ENCODE measurements at regions not wholly inside any gene's neighbourhood (a gene's known extent, or its start where the extent isn't known, plus 50 kb on each side); places are given as distances from the start of the nearest gene placed in this dataset.

GRCh38 chr9:134230092-134230941 is 66.0 kb upstream of the RNU6ATAC start:
- Histone ChIP-seq H3K36me3 (ENCODE audit: control insufficient read depth in 2 of 2, extremely low read depth in 1 of 2, insufficient read depth in 2 of 2, low read length in 2 of 2) (no peaks in the 10 kb centered on the region), H3K4me2 (ENCODE audit: insufficient read depth, low read length) (no peak overlapping the region), H2AFZ (ENCODE audit: low read depth, low read length) (no peak overlapping the region), H3K27me3 (ENCODE audit: control insufficient read depth in 2 of 2, insufficient read depth in 2 of 2, low read length in 2 of 2) (peaks cover 0 to 3% of the 10 kb centered on the region in 2 experiments), H3K4me1 (ENCODE audit: control insufficient read depth, extremely low read depth, insufficient read depth, low read length) (no peaks in the 10 kb centered on the region), H3K9me1 (replicated peaks; ENCODE audit: control insufficient read depth, extremely low read depth, insufficient read depth, low read length) (no peaks in the 10 kb centered on the region), H3K9me3 (replicated peaks; ENCODE audit: control insufficient read depth, insufficient read depth, low read length) (no peaks in the 10 kb centered on the region), H3K79me2 (ENCODE audit: control insufficient read depth, insufficient read depth, low read length) (no peaks in the 10 kb centered on the region), H3K27ac (ENCODE audit: insufficient read depth, low read depth, low read length) (no peak overlapping the region), H4K20me1 (replicated peaks; ENCODE audit: control insufficient read depth, extremely low read depth, insufficient read depth, low read length) (no peaks in the 10 kb centered on the region), H3K4me3 (replicated peaks in 1 of 3; ENCODE audit: insufficient read depth in 1 of 3, low read depth in 1 of 3, low read length in 3 of 3) (no peak overlapping the region), H3K9ac (replicated peaks; ENCODE audit: extremely low read depth, insufficient read depth, low read length) (no peak overlapping the region)
- dilution Hi-C loops (cut with MboI; ENCODE audit: extremely low pct_ligation_motif_present, low sequenced_read_pairs) (no loop called here), intact Hi-C loops (cut with micrococcal nuclease) (no loop called here)
- BruUV-seq (replicated peaks): no TSS peak
- ChIA-PET CTCF (interaction anchor here (1.0 kb wide), 1 partner anchor 60 kb away, joined by 3 read pairs; no protein-coding TSS in a partner anchor), POLR2A (no interaction called here)
- DNase-seq (ENCODE audit: low read depth, low spot score) (no peak), FAIRE-seq (no peak)
- TF ChIP-seq FOS (IDR thresholded peaks at IDR 0.05; ENCODE audit: borderline replicate concordance, insufficient read depth, low read length) (no peak), MAX (IDR thresholded peaks at IDR 0.05; ENCODE audit: insufficient read depth, insufficient read length) (no peak)

GRCh38 chr9:134230942-134231325 is 66.6 kb upstream of the RNU6ATAC start:
- Histone ChIP-seq H3K9me1 (replicated peaks; ENCODE audit: control insufficient read depth, extremely low read depth, insufficient read depth, low read length) (no peaks in the 10 kb centered on the region), H3K27me3 (ENCODE audit: control insufficient read depth in 2 of 2, insufficient read depth in 2 of 2, low read length in 2 of 2) (no peaks in the 10 kb centered on the region), H3K4me2 (ENCODE audit: insufficient read depth, low read length) (no peak overlapping the region), H3K9me3 (replicated peaks; ENCODE audit: control insufficient read depth, insufficient read depth, low read length) (no peaks in the 10 kb centered on the region), H3K79me2 (ENCODE audit: control insufficient read depth, insufficient read depth, low read length) (no peaks in the 10 kb centered on the region), H3K27ac (ENCODE audit: insufficient read depth, low read depth, low read length) (no peak overlapping the region), H3K4me3 (replicated peaks in 1 of 3; ENCODE audit: insufficient read depth in 1 of 3, low read depth in 1 of 3, low read length in 3 of 3) (no peak overlapping the region), H3K36me3 (ENCODE audit: control insufficient read depth in 2 of 2, extremely low read depth in 1 of 2, insufficient read depth in 2 of 2, low read length in 2 of 2) (no peaks in the 10 kb centered on the region), H2AFZ (ENCODE audit: low read depth, low read length) (no peak overlapping the region), H4K20me1 (replicated peaks; ENCODE audit: control insufficient read depth, extremely low read depth, insufficient read depth, low read length) (no peaks in the 10 kb centered on the region), H3K4me1 (ENCODE audit: control insufficient read depth, extremely low read depth, insufficient read depth, low read length) (no peaks in the 10 kb centered on the region), H3K9ac (replicated peaks; ENCODE audit: extremely low read depth, insufficient read depth, low read length) (no peak overlapping the region)
- FAIRE-seq (no peak), DNase-seq (ENCODE audit: low read depth, low spot score) (no peak)
- dilution Hi-C loops (cut with MboI; ENCODE audit: extremely low pct_ligation_motif_present, low sequenced_read_pairs) (no loop called here), intact Hi-C loops (cut with micrococcal nuclease) (no loop called here)
- ChIA-PET CTCF (interaction anchor here (1.0 kb wide), 1 partner anchor 60 kb away, joined by 3 read pairs; no protein-coding TSS in a partner anchor), POLR2A (no interaction called here)
- TF ChIP-seq GATA2 (IDR thresholded peaks at IDR 0.05; ENCODE audit: insufficient read depth, insufficient read length, low read depth, low read length): no peak
- no TSS peak for BruUV-seq (replicated peaks)

Measured in endothelial cell of umbilical vein (primary cell).